ENCODE measurements at regions not wholly inside any gene's neighbourhood (a gene's known extent, or its start where the extent isn't known, plus 50 kb on each side); places are given as distances from the start of the nearest gene placed in this dataset.

GRCh38 chr5:57841676-57842363 lies 359.2 kb upstream of the ACTBL2 start:
- H3K4me3 Mint-ChIP-seq = no peak overlapping the region
- H3K36me3 Mint-ChIP-seq = no peaks in the 10 kb centered on the region
- intact Hi-C loops (cut with micrococcal nuclease) = no loop called here
- no peaks in the 10 kb centered on the region for H3K9me3 ChIP-seq (ENCODE audit: control insufficient read depth in 1 of 2, low read length in 2 of 2)
- POLR2A ChIA-PET (ENCODE audit: partially characterized antibody) = no interaction called here
- CTCF ChIA-PET (ENCODE audit: partially characterized antibody) = no interaction called here
- peaks cover 0 to 2% (median 0%) of the 10 kb centered on the region in 8 donors for H3K9me3 Mint-ChIP-seq
- no peak overlapping the region for H3K27ac ChIP-seq (ENCODE audit: low read depth, low read length)
- no peak overlapping the region for H3K27ac Mint-ChIP-seq
- no peaks in the 10 kb centered on the region for H3K4me1 ChIP-seq (ENCODE audit: insufficient read depth, low read length)
- H3K36me3 ChIP-seq (ENCODE audit: insufficient read depth, low read length) = no peaks in the 10 kb centered on the region
- no peak overlapping the region for H3K4me3 ChIP-seq (ENCODE audit: low read length in 2 of 2)
- H3K27me3 Mint-ChIP-seq = peaks cover 3 to 4% of the 10 kb centered on the region in 2 donors
- H3K4me1 Mint-ChIP-seq = no peaks in the 10 kb centered on the region
- H3K27me3 ChIP-seq (ENCODE audit: insufficient read depth, low read length) = no peaks in the 10 kb centered on the region
- DNase-seq = no peak

- H3K27ac ChIP-seq (ENCODE audit: low read depth, low read length) = no peak overlapping the region
- intact Hi-C loops (cut with micrococcal nuclease) = no loop called here
- POLR2A ChIA-PET (ENCODE audit: partially characterized antibody) = no interaction called here
- no peaks in the 10 kb centered on the region for H3K36me3 Mint-ChIP-seq
- H3K9me3 Mint-ChIP-seq = no peaks in the 10 kb centered on the region
- no peaks in the 10 kb centered on the region for H3K36me3 ChIP-seq (ENCODE audit: insufficient read depth, low read length)
- CTCF ChIA-PET (ENCODE audit: partially characterized antibody) = no interaction called here
- no peaks in the 10 kb centered on the region for H3K9me3 ChIP-seq (ENCODE audit: control insufficient read depth in 1 of 2, low read length in 2 of 2)
- no peaks in the 10 kb centered on the region for H3K4me1 ChIP-seq (ENCODE audit: insufficient read depth, low read length)
- no peak for DNase-seq
- H3K27ac Mint-ChIP-seq = no peak overlapping the region
- H3K4me3 ChIP-seq (ENCODE audit: low read length in 2 of 2) = no peak overlapping the region
- no peaks in the 10 kb centered on the region for H3K4me1 Mint-ChIP-seq
- H3K4me3 Mint-ChIP-seq = no peak overlapping the region
- no peaks in the 10 kb centered on the region for H3K27me3 ChIP-seq (ENCODE audit: insufficient read depth, low read length)
- peaks cover 3 to 4% of the 10 kb centered on the region in 2 donors for H3K27me3 Mint-ChIP-seq
These were observed 356.9 kb upstream of the ACTBL2 start for GRCh38 chr5:57839437-57840079.

- H3K36me3 ChIP-seq (ENCODE audit: insufficient read depth, low read length) = no peaks in the 10 kb centered on the region
- H3K27me3 ChIP-seq (ENCODE audit: insufficient read depth, low read length) = no peaks in the 10 kb centered on the region
- intact Hi-C loops (cut with micrococcal nuclease) = no loop called here
- Mint-ChIP-seq H3K9me3 (no peaks in the 10 kb centered on the region), H3K4me1 (no peaks in the 10 kb centered on the region), H3K27me3 (peaks cover 3 to 4% of the 10 kb centered on the region in 2 donors), H3K4me3 (no peak overlapping the region), H3K27ac (no peak overlapping the region), H3K36me3 (no peaks in the 10 kb centered on the region)
- H3K4me3 ChIP-seq (ENCODE audit: low read length in 2 of 2) = no peak overlapping the region
- H3K9me3 ChIP-seq (ENCODE audit: control insufficient read depth in 1 of 2, low read length in 2 of 2) = no peaks in the 10 kb centered on the region
- POLR2A ChIA-PET (ENCODE audit: partially characterized antibody) = no interaction called here
- DNase-seq = no peak
- CTCF ChIA-PET (ENCODE audit: partially characterized antibody) = no interaction called here
- H3K27ac ChIP-seq (ENCODE audit: low read depth, low read length) = no peak overlapping the region
- H3K4me1 ChIP-seq (ENCODE audit: insufficient read depth, low read length) = no peaks in the 10 kb centered on the region
These were observed 356.4 kb upstream of the ACTBL2 start for GRCh38 chr5:57839025-57839424.

- CTCF ChIA-PET (ENCODE audit: partially characterized antibody) = no interaction called here
- Mint-ChIP-seq H3K4me1 (no peaks in the 10 kb centered on the region), H3K27ac (no peak overlapping the region), H3K4me3 (no peak overlapping the region), H3K27me3 (peaks cover 0 to 4% of the 10 kb centered on the region in 2 donors), H3K36me3 (no peaks in the 10 kb centered on the region), H3K9me3 (no peaks in the 10 kb centered on the region)
- H3K27me3 ChIP-seq (ENCODE audit: insufficient read depth, low read length) = no peaks in the 10 kb centered on the region
- DNase-seq = no peak
- H3K4me3 ChIP-seq (ENCODE audit: low read length in 2 of 2) = no peak overlapping the region
- H3K36me3 ChIP-seq (ENCODE audit: insufficient read depth, low read length) = no peaks in the 10 kb centered on the region
- POLR2A ChIA-PET (ENCODE audit: partially characterized antibody) = no interaction called here
- no peaks in the 10 kb centered on the region for H3K9me3 ChIP-seq (ENCODE audit: control insufficient read depth in 1 of 2, low read length in 2 of 2)
- H3K27ac ChIP-seq (ENCODE audit: low read depth, low read length) = no peak overlapping the region
- intact Hi-C loops (cut with micrococcal nuclease) = no loop called here
- no peaks in the 10 kb centered on the region for H3K4me1 ChIP-seq (ENCODE audit: insufficient read depth, low read length)
These were observed 354.3 kb upstream of the ACTBL2 start for GRCh38 chr5:57836921-57837320.

GRCh38 chr5:57836331-57836730 lies 353.7 kb upstream of the ACTBL2 start:
- no peak for DNase-seq
- Mint-ChIP-seq H3K9me3 (no peaks in the 10 kb centered on the region), H3K27me3 (peaks cover 0 to 3% of the 10 kb centered on the region in 2 donors), H3K4me1 (no peaks in the 10 kb centered on the region), H3K4me3 (no peak overlapping the region), H3K27ac (no peak overlapping the region), H3K36me3 (no peaks in the 10 kb centered on the region)
- ChIA-PET POLR2A (ENCODE audit: partially characterized antibody) (no interaction called here), CTCF (ENCODE audit: partially characterized antibody) (no interaction called here)
- no peaks in the 10 kb centered on the region for H3K9me3 ChIP-seq (ENCODE audit: control insufficient read depth in 1 of 2, low read length in 2 of 2)
- no peaks in the 10 kb centered on the region for H3K36me3 ChIP-seq (ENCODE audit: insufficient read depth, low read length)
- no peaks in the 10 kb centered on the region for H3K27me3 ChIP-seq (ENCODE audit: insufficient read depth, low read length)
- no peaks in the 10 kb centered on the region for H3K4me1 ChIP-seq (ENCODE audit: insufficient read depth, low read length)
- no peak overlapping the region for H3K4me3 ChIP-seq (ENCODE audit: low read length in 2 of 2)
- no peak overlapping the region for H3K27ac ChIP-seq (ENCODE audit: low read depth, low read length)
- intact Hi-C loops (cut with micrococcal nuclease) = no loop called here

GRCh38 chr5:57834829-57835608 lies 352.4 kb upstream of the ACTBL2 start:
- Histone ChIP-seq H3K4me3 (ENCODE audit: low read length in 2 of 2) (no peak overlapping the region), H3K27me3 (ENCODE audit: insufficient read depth, low read length) (no peaks in the 10 kb centered on the region), H3K9me3 (ENCODE audit: control insufficient read depth in 1 of 2, low read length in 2 of 2) (no peaks in the 10 kb centered on the region), H3K27ac (ENCODE audit: low read depth, low read length) (no peak overlapping the region), H3K36me3 (ENCODE audit: insufficient read depth, low read length) (no peaks in the 10 kb centered on the region), H3K4me1 (ENCODE audit: insufficient read depth, low read length) (no peaks in the 10 kb centered on the region)
- H3K27me3 Mint-ChIP-seq = peaks cover 0 to 3% of the 10 kb centered on the region in 2 donors
- H3K4me3 Mint-ChIP-seq = no peak overlapping the region
- CTCF ChIA-PET (ENCODE audit: partially characterized antibody) = no interaction called here
- H3K9me3 Mint-ChIP-seq = no peaks in the 10 kb centered on the region
- H3K36me3 Mint-ChIP-seq = no peaks in the 10 kb centered on the region
- H3K4me1 Mint-ChIP-seq = no peaks in the 10 kb centered on the region
- POLR2A ChIA-PET (ENCODE audit: partially characterized antibody) = no interaction called here
- intact Hi-C loops (cut with micrococcal nuclease) = no loop called here
- no peak for DNase-seq
- H3K27ac Mint-ChIP-seq = no peak overlapping the region

- intact Hi-C loops (cut with micrococcal nuclease) = no loop called here
- Mint-ChIP-seq H3K36me3 (no peaks in the 10 kb centered on the region), H3K9me3 (no peaks in the 10 kb centered on the region), H3K27me3 (no peaks in the 10 kb centered on the region), H3K4me1 (no peaks in the 10 kb centered on the region), H3K27ac (no peak overlapping the region), H3K4me3 (no peak overlapping the region)
- H3K36me3 ChIP-seq (ENCODE audit: insufficient read depth, low read length) = no peaks in the 10 kb centered on the region
- no peak overlapping the region for H3K4me3 ChIP-seq (ENCODE audit: low read length in 2 of 2)
- no peaks in the 10 kb centered on the region for H3K9me3 ChIP-seq (ENCODE audit: control insufficient read depth in 1 of 2, low read length in 2 of 2)
- H3K4me1 ChIP-seq (ENCODE audit: insufficient read depth, low read length) = no peaks in the 10 kb centered on the region
- ChIA-PET CTCF (ENCODE audit: partially characterized antibody) (no interaction called here), POLR2A (ENCODE audit: partially characterized antibody) (no interaction called here)
- no peak overlapping the region for H3K27ac ChIP-seq (ENCODE audit: low read depth, low read length)
- no peaks in the 10 kb centered on the region for H3K27me3 ChIP-seq (ENCODE audit: insufficient read depth, low read length)
- no peak for DNase-seq
These were observed 350.9 kb upstream of the ACTBL2 start for GRCh38 chr5:57833489-57833888.

All from CD4-positive, alpha-beta memory T cell (primary cell).